ENCODE measurements at regions not wholly inside any gene's neighbourhood (a gene's known extent, or its start where the extent isn't known, plus 50 kb on each side); places are given as distances from the start of the nearest gene placed in this dataset.

GRCh38 chr6:4687989-4688947 lies 87.9 kb upstream of the CDYL start:
- TF ChIP-seq CTCF (IDR thresholded peaks at IDR 0.05): no peak
- no peak for TF ChIP-seq POLR2A (IDR thresholded peaks at IDR 0.05)
